ENCODE measurements at regions not wholly inside any gene's neighbourhood (a gene's known extent, or its start where the extent isn't known, plus 50 kb on each side); places are given as distances from the start of the nearest gene placed in this dataset.
"Not testable (repeated sequence)": the region's sequence is repeated elsewhere in the genome, so short reads cannot be mapped to it uniquely, and the experiment has no call there.

DNA sequence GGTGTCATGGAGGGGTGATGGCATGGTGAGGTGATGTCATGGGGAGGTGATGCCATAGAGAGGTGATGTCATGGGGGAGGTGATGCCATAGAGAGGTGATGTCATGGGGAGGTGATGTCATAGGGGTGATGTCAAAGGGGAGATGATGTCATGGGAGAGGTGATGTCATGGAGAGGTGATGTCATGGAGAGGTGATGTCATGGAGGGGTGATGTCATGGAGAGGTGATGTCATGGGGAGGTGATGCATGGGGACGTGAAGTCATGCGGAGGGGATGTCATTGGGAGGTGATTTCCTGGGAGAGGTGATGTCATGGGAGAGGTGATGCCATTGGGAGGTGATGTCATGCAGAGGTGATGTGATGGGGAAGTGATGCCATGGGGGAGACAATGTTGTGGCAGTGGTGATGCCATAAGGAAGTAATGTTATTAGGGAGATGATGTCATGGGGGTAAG lies 92.1 kb upstream of the C1orf174 start:
- peak in 1 of 56 donors; percentile 36 for DNase-seq

DNA sequence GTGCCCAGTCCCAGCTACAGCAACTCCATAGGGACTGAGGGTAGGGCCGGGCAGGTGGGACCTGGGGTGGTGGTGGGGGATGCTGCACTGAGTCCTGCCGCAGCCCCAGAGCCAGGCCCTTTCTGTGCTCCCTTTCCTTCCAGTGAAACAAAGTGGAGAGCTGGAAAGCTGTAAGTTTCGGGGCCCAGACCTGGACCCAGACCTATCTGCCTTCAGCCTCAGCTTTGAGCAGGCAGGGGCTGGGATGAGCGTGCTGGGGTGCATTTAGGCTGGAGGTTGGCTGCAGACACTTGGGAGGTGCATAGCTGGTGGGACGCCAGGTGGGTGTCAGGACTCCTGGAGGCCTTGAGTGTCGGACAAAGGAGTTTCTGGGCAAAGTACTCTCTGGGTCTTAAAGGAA lies 92.7 kb upstream of the C1orf174 start:
- no peak for DNase-seq

DNA sequence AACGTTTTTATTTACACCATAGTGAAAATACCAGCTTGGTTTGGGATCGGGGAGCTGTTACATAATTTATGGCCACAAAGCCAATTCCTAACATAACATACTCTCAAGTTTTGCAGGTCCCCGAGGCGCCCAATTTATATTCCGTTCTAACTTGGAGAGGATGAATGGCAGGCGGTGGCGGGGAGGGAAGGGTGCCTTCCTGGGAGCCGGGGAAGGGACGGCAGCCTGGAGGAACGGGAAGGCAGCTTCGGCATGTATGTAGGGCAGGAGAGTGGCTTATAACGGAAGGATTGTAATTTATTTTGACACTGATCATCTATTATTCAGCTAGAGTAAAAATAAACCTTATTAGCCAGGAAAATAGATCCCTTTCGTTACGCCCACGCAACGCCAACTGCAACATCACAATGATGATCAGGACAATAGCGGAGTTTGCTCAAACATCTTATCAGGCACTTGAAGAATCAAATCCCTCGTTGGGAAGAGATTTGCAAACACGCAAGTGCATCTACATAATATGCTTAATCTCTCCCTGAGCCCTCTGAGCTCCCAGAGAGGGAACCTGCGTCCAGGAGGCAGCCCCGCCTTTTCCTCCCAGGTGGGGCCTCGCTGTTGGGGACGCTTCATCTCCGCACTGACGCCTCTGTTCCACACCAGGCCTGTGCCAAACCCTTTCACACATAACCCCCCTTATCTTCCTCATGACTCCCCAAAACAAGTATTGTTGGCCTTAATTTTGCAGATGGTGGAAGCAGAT lies 93.7 kb upstream of the C1orf174 start:
- DNase-seq = no peak

DNA sequence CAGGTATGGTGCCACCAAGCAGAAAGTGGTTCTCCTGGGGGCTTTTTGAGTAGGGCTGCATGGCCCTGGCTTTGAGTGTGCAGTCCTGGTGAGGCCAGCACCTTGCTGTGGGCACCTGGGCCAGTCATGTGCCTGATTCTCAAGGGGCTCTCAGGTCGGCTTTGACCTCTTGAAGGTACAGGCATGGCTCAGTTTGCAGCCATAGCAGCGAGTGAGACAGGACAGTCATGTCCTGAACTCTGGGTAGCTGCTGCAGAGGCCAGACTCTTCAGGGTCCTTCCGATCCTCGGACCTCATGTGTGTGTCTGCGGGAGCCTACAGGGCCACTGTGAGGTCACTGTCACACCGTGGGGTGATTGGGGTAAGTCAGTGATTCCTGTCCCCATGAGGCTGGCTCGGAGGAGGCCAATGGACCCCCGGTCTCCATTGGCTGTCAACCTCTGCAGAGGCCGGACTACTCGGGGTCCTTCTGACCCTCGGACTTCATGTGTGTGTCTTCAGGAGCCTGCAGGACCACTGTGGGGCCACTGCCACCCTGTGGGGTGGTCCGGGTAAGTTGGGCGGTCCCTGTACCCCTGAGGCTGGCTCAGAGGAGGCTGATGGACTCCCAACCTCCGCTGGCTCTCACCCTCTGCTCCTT lies 95.2 kb upstream of the C1orf174 start:
- DNase-seq = no peak

DNA sequence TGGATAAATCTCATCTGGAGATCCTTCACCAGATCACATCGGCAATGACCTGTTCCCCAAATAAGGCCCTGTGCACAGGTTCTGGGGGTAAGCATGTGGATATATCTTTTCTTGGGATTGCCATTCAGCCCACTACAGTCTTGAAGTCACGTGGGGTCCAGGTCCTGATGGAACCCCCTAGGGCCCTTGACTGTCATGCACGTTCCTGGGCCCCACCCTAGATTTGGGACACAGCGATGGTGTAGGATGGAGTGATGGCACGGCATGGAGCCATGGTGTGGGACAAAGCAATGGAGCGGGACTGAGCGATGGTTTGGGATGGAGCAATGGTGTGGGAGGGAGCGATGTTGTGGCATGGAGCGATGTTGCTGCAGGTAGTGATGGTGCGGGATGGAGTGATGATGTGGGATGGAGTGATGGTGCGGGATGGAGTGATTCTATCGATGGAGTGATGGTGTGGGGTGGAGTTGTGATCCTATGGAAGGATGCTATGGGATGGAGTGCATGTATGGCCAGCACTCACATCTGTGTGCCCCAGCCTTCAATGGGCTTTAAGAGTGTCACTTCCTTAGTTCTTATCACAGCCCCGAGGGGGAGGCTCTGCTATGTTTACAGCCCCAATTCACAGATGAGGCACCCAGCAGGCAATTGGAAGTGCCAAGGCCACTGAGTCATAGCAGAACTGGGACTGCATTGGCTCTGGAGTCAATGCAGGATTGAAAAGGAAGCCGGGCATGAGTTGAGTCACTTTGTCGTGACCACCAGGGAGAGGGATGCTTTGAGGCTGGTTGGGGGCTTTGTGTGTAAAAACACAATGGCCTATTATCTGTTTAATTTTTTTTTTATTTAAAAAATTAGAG lies 97.0 kb upstream of the C1orf174 start:
- no peak for DNase-seq

DNA sequence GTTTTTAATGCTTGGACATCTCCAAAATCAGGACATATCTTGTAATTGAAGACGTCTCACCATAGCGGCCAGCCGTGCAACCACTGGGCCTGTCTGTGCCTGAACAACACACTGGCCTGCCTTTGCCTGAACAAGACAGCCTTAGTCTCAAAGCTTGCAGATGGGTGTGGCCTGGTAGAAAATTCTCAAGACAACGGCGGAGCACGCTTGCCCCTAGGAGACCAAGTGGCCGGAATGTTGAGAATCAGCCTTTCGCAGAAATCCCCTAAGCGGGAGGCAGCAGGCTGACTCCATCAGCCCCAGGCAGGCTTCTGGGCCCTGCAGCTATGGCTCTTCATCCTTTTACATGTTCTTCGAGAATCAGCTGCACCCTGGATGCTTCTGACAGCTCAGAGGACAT lies 98.0 kb upstream of the C1orf174 start:
- no peak for DNase-seq

DNA sequence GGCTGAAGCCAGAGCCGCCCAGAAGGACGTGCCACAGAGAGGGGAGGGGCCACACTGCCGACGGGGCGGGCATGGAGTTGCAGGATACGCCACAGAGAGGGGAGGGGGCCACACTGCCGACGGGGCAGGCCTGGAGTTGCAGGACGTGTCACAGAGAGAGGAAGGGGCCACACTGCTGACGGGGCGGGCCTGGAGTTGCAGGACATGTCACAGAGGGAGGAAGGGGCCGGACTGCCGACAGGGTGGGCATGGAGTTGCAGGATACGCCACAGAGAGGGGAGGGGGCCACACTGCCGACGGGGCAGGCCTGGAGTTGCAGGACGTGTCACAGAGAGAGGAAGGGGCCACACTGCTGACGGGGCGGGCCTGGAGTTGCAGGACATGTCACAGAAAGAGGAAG lies 99.4 kb upstream of the C1orf174 start:
- not testable (repeated sequence) for DNase-seq

DNA sequence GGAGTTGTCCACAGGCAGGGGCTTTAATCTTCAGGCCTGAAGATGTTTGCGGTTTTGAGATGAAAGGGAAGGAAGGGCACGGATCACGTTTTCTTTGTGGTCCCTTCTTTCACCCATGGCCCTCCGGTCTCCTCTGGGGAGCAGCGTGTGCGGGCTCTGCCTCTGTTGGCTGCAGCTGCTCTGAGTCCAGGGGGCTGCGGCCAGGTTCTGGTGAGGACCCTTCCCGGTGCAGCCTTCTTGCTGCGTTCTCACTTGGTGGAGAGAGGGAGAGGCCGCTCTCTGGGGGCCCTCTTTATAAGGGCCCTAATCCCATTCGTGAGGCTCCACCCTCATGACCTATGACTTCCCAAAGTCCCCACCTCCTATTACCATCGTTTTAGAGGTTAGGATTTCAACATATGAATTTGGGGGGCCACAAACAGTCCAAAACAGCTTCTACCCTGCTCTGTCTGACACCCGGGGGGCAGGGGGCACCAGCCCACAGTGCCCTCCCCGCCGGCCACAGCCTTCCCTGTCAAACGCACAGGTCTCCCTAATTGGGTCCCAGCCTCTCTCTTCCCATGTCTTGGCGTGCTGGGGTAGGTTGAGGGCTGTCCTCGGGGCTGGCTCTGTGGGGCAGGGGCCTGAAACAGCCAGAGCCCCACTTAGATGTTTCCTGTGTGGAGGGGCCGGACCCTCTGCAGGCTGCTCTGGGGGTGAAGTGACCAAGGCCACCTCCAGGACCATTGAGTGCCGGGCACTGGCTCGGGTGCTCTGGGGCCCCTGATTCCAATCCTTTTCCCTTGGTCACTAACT lies 100.1 kb upstream of the C1orf174 start:
- DNase-seq = no peak

DNA sequence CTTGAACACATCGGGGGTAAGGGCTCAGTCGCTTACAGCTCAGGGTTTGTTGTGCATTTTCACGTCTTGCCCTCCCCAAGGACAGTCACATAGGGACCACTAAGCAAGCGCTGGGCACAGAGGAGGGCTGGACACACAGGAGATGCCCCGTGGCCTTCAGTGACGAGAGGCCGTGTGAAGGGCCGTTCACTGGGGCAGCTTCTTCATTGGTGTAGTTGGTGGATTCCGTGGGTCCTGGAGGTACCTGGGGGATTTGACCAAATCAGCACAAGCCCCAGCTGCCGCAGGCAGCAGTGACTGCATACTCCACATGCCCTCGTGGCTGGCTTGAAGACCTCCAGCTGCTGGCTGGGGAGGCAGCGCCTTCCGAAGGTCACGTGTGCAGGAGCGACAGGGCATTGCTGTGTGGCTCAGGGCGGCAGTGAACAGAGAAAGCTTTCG lies 100.8 kb upstream of the C1orf174 start:
- DNase-seq = no peak

DNA sequence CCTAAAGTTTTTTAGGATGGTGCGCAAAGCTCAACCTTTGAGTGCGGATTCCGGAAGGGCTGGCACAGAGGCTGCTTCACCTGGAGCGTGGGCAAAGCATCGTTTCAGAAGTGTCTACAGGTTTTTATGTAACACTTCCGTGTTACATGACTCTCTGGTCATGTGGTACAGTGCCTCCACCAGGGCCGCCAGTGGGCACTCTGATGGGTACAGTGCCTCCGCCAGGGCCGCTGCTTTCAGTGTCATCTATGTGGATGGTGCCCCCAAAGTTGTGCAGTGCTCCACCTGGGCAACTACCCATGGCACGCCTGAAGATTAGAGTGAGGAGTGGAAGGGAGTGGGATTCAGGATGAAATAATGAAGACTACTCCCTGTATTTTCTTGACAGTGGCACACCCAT lies 101.4 kb upstream of the C1orf174 start:
- DNase-seq = no peak

DNA sequence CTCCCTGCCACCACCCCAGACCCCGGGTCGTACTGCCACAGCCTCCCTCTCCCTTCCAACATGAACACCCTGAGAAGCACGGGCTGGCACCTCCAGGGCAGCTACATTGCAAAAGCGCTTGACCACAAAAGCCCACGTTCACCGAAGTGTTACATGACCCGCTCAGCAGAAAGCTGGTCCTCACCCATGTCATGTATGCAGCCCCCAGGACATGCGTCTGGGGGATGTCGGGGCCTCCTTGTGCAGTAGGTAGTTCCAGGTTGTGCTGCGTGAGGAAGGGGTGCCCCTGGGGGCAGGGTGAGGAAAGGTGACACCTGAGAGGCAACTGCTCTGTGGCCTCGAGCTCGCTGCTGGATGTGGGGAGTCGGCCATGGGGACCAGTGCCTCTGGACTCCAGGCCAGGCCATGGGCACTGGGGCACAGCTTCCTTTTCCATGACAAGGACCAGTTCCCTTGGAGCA lies 102.0 kb upstream of the C1orf174 start:
- DNase-seq = no peak

DNA sequence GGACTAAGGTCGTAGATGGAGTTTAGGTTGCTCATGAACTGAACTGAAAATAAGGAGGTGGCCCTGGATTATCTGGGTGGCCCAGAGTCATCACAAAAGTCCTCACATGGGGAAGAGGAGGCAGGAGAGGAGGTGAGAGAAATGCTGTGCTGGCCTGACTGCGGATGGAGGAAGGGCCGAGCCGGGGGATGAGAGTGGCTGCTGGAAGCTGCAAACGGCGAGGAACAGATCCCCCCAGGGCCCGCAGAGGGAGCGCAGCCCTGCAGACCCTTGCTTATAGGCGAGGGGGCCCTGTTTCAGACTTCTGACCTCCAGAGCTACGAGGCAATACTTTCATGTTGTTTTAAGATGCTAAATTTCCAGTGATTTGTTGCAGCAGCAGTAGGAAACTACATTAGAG lies 102.7 kb upstream of the C1orf174 start:
- DNase-seq = no peak

DNA sequence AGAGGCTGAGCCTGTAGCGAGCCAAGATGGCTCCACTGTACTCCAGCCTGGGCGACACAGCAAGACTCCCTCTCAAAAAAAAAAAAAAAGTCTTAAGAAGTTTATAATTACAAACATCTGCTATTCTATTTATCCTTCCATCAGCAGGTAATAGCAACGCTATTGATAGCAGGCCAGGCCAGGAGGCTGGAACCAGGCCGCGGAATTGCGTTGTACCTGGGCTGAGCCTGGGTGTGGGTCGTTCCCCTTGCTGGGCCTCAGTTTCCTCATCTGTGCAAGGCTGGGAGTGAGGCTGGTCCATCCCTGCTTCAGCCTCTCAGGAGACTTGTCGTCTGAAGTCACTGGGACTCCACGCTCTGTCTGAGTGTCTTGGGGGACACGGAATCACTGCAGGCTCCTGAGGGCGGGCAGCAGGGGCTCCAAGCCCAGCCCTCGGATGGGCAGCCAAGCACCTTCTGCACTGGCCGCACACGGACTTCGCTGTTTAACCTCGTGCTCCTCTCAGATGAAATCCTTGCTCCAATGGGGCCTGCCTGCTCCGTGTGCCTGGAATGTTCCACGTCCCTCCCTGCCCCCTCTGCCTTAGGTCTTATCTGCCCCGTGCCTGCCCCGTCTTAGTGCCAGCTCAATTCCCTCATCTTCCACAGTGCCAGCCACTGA lies 103.9 kb upstream of the C1orf174 start:
- no peak for DNase-seq

DNA sequence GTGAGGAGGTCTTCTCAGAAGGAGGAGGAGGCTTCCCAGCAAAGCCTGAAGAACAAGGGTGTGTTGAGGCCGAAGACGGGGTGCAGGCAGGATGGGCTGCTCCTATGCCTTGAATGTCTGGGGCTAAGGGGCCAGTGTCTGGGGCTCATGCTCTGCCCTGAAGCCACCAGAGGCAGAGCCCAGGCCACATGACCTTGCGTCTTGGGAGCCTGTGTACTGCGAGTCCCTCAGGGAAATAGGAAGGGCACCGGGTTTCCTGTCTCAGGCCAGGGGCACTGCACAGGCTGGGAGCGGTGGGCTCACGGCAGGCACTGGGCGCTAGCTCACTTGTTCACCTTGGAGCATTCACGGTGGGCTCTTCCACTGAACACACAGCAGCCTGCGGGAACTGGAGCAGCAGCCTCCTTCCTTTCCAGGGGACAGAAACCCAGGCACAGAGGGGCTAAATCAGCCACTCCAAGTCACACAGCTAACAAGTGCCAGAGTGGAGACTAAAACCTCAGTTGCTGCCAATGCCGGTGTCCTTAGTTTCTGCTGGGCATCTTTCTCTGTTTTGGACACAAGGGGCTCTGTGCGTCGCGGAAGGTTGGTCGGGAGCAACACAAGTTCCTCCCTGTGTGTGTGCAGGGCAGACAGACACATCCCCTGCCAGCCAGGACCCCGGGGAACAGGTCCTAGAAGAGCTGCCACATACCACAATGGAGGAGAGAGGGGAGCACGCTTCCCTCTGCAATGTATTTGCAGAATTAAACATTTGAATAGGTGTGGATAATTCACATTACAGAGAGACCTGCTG lies 104.8 kb upstream of the C1orf174 start:
- DNase-seq = no peak

DNA sequence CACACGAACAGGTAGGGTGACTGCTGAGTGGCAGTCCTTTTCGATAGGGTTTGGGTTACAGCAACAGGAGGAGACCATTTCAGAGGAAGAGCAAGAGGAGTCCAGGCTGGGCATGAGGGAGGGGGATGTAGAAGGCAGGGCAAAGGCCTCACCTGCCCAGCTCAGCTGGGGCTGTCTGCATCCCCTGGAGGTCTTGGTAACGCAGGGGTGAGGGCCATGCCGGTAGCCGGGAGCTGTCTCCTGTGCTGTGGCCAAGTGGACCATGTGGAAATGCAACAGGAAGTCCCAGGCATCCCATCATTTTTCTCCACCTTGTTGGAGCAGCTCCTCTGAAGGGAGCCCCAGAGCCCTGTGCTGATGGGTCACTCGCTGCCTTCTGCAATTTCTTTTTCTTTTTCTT lies 105.4 kb upstream of the C1orf174 start:
- DNase-seq = no peak

DNA sequence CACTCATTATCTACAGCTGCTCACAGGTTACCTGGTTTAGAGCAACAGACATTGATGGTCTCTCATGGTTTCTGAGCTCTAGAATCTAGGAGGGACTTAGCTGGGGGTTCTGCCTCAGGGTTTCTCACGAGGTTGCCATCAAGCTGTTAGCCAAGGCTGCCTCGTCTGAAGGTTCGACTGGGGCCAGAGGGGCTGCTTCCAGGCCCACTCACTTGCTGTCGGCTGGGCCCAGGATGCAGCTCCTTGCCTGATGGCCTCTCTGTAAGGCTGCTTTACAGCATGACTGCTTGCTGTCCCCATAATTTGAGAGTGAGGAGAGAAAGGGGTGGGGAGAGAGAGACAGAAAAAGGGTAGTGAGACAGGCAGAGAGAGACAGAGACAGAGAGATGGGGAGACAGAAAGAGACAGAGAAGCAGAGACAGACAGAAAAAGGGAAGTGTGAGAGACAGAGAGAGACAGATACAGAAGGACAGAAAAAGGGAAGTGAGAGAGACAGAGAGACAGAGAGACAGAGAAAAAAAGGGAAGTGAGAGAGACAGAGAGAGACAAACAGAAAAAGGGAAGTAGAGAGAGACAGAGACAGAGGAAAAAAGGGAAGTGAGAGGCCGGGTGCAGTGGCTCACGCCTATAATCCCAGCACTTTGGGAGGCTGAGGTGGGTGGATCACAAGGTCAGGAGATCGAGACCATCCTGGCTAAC lies 106.8 kb upstream of the C1orf174 start:
- DNase-seq = no peak

DNA sequence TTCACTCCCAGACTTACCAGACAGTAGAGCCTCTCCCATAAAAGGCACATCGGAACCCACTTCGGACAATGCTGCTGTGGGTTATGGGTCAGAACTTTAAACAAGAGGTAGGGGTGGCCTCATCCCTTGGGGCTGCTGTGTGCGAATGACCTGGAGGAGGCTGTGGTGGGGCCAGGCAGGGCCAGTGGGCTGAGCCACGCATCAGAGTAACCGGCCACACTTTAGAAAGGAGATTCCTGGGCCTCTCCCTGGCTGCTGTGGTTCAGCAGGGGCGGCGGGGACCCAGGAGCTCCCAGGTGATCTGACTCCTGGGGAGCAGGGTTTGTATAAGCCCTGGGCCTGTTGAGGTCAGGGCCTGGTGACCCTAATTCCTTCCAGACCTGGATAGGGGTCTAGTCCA lies 110.2 kb upstream of the C1orf174 start:
- no peak for DNase-seq

DNA sequence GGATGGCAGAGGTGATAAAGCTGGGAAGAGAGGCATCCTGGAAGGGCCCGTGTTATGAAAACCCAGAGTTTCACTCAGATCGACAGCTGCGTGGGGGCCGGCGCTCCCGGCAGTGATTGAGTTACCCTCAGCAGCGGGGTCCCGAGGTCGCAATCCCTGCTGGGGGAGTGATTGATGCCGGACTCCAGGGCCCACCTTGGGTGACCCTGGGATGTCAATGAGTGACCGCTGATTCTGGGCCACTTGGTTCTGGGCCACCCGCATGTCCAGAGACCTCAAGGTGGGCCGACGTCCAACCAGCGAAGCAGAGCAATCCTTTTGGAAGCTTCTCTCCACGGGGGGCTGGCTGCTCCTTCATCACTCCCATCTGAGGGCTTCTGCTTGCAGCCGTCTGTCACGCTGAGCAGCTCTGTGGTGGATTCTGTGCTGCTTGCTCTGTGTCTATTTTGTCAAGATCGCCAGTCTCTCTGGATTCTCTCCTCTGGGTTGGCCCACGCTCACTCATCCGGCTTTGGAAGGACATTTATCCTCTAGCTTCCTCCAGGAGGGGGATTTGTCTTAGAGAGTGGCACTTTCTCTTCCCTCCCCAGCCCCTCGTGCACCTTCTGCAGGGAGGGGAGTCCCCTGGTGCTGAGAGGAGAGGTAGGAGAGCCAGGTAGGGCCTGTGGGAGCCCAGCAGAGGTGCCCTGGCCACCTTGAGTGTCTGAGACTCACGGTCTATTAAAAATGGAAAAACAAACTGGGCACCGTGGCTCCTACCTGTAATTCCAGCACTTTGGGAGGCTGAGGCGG lies 110.9 kb upstream of the C1orf174 start:
- no peak for DNase-seq

All from amygdala (tissue), 56 donors.